ENCODE measurements at regions not wholly inside any gene's neighbourhood (a gene's known extent, or its start where the extent isn't known, plus 50 kb on each side); places are given as distances from the start of the nearest gene placed in this dataset.

DNA sequence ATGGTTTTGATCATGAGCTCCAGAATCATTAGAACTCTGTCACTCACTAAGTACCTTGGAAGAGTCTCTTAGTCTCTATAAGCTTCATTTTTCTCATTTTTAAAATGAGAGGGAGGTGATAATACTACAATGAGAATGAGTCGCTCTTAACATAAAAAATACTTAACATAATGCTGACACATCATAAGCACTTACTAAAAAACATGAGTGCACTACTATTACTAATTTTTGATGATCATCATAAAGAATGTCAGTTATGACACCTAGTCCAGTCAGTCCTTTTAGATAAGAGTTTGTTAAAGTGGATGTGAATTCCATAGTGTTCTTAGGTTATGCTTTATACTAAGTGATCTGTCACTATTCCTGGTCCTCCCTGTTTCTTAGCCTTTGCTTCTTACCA, 200.4 kb upstream of the SLC24A2 start:
- Histone ChIP-seq H3K4me2 (no peak overlapping the region), H3K9me3 (ENCODE audit: low read depth) (no peaks in the 10 kb centered on the region), H3K27ac (no peak overlapping the region), H3K9ac (no peak overlapping the region), H3K27me3 (no peaks in the 10 kb centered on the region), H3K4me3 (no peak overlapping the region), H3K36me3 (no peaks in the 10 kb centered on the region), H3F3A (ENCODE audit: low read depth) (peaks cover 14% of the 10 kb centered on the region), H3K79me2 (ENCODE audit: low read depth) (no peaks in the 10 kb centered on the region), H4K20me1 (ENCODE audit: low read depth) (no peaks in the 10 kb centered on the region), H2AFZ (replicated peaks) (no peak overlapping the region), H3K4me1 (peaks cover 19% of the 10 kb centered on the region)
- H3K36me3 Mint-ChIP-seq: no peaks in the 10 kb centered on the region
- DNase-seq (ENCODE audit: low spot score): no peak
- no peaks in the 10 kb centered on the region for H3K9me3 Mint-ChIP-seq
- H3K27me3 Mint-ChIP-seq (ENCODE audit: insufficient read depth, low read depth): no peaks in the 10 kb centered on the region
- no peak for TF ChIP-seq EZH2phosphoT487 (IDR thresholded peaks at IDR 0.05)
- TF ChIP-seq, protein P1, sequence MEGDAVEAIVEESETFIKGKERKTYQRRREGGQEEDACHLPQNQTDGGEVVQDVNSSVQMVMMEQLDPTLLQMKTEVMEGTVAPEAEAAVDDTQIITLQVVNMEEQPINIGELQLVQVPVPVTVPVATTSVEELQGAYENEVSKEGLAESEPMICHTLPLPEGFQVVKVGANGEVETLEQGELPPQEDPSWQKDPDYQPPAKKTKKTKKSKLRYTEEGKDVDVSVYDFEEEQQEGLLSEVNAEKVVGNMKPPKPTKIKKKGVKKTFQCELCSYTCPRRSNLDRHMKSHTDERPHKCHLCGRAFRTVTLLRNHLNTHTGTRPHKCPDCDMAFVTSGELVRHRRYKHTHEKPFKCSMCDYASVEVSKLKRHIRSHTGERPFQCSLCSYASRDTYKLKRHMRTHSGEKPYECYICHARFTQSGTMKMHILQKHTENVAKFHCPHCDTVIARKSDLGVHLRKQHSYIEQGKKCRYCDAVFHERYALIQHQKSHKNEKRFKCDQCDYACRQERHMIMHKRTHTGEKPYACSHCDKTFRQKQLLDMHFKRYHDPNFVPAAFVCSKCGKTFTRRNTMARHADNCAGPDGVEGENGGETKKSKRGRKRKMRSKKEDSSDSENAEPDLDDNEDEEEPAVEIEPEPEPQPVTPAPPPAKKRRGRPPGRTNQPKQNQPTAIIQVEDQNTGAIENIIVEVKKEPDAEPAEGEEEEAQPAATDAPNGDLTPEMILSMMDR (IDR thresholded peaks at IDR 0.05): no peak
- TF ChIP-seq EZH2 (IDR thresholded peaks at IDR 0.05): no peak
- H3K27ac Mint-ChIP-seq: no peak overlapping the region
- H3K4me3 Mint-ChIP-seq: no peak overlapping the region
- H3K4me1 Mint-ChIP-seq: no peaks in the 10 kb centered on the region

DNA sequence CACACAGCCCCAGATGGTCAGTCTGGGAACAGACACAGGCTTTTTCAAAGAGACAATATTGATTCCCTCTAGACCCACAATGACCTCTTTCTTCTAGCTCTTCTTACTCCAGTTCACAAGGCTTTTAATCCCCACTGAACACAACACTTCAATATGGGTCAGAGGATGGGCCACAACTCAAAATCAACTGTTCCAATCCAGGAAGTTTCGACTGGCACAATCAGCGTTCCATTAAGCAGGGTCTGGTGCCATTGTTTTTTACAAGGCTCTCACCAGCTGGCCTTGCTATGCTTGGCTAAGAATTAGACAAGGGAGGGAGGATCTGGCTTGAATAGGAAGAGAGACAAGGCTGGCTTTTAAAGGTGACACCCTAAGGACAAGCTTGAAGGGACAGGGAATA, 199.4 kb upstream of the SLC24A2 start:
- no peaks in the 10 kb centered on the region for H3K9me3 ChIP-seq (ENCODE audit: low read depth)
- peaks cover 14% of the 10 kb centered on the region for H3F3A ChIP-seq (ENCODE audit: low read depth)
- DNase-seq (ENCODE audit: low spot score): peak; percentile 81
- no peak overlapping the region for H2AFZ ChIP-seq (replicated peaks)
- H3K27ac ChIP-seq: peak overlapping the region; percentile 78
- no peaks in the 10 kb centered on the region for H3K27me3 ChIP-seq
- no peaks in the 10 kb centered on the region for H3K27me3 Mint-ChIP-seq (ENCODE audit: insufficient read depth, low read depth)
- H3K36me3 Mint-ChIP-seq: no peaks in the 10 kb centered on the region
- H3K4me2 ChIP-seq: peak overlapping the region; percentile 53
- H4K20me1 ChIP-seq (ENCODE audit: low read depth): no peaks in the 10 kb centered on the region
- no peak overlapping the region for H3K9ac ChIP-seq
- H3K27ac Mint-ChIP-seq: no peak overlapping the region
- H3K9me3 Mint-ChIP-seq: no peaks in the 10 kb centered on the region
- no peaks in the 10 kb centered on the region for H3K36me3 ChIP-seq
- H3K79me2 ChIP-seq (ENCODE audit: low read depth): no peaks in the 10 kb centered on the region
- no peak overlapping the region for H3K4me3 ChIP-seq
- H3K4me1 ChIP-seq: peaks cover 19% of the 10 kb centered on the region
- no peak overlapping the region for H3K4me3 Mint-ChIP-seq
- TF ChIP-seq EZH2phosphoT487 (IDR thresholded peaks at IDR 0.05) (no peak), EZH2 (IDR thresholded peaks at IDR 0.05) (no peak)
- TF ChIP-seq, protein P1 (IDR thresholded peaks at IDR 0.05): no peak
- no peaks in the 10 kb centered on the region for H3K4me1 Mint-ChIP-seq

DNA sequence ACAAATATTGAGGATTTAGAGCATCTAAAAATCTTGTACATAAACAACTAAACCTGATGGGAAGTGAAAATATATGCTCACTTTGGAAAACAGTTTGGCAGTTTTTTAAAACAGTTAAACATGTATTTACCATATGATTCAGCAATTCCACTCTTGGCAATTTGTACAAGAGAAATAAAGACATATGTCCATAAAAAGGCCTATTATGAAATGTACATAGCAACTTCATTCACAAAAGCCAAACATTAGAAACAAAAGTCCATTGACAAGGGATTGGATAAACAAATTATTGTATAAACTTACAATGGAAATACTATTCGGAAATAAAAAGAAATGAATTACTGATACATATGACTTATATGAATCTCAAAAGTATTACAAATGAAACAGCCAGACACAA, 196.2 kb upstream of the SLC24A2 start:
- Histone ChIP-seq H3K9ac (no peak overlapping the region), H3F3A (ENCODE audit: low read depth) (peaks cover 14% of the 10 kb centered on the region), H3K36me3 (no peaks in the 10 kb centered on the region), H3K9me3 (ENCODE audit: low read depth) (no peaks in the 10 kb centered on the region), H3K4me1 (peaks cover 19% of the 10 kb centered on the region), H3K79me2 (ENCODE audit: low read depth) (no peaks in the 10 kb centered on the region), H4K20me1 (ENCODE audit: low read depth) (no peaks in the 10 kb centered on the region), H3K4me3 (no peak overlapping the region), H2AFZ (replicated peaks) (no peak overlapping the region), H3K27me3 (no peaks in the 10 kb centered on the region), H3K27ac (no peak overlapping the region), H3K4me2 (no peak overlapping the region)
- TF ChIP-seq, protein P1 (IDR thresholded peaks at IDR 0.05): no peak
- TF ChIP-seq EZH2phosphoT487 (IDR thresholded peaks at IDR 0.05): no peak
- no peak for TF ChIP-seq EZH2 (IDR thresholded peaks at IDR 0.05)
- Mint-ChIP-seq H3K4me1 (no peaks in the 10 kb centered on the region), H3K27ac (no peak overlapping the region), H3K9me3 (no peaks in the 10 kb centered on the region), H3K27me3 (ENCODE audit: insufficient read depth, low read depth) (no peaks in the 10 kb centered on the region), H3K4me3 (no peak overlapping the region), H3K36me3 (no peaks in the 10 kb centered on the region)
- DNase-seq (ENCODE audit: low spot score): no peak

All from neural progenitor cell (in vitro differentiated cells).